CD4-positive, alpha-beta T cell (primary cell): ENCODE measurements at regions not wholly inside any gene's neighbourhood (a gene's known extent, or its start where the extent isn't known, plus 50 kb on each side); places are given as distances from the start of the nearest gene placed in this dataset.

ENCODE experiments used
- ATAC-seq: fragments of 200-7000 bp; cut with Tn5 transposase; one replicate; pipeline ENCODE4 v1.10.0; 2022; ENCODE audit warnings: mild to moderate bottlenecking; ENCODE audit not compliant: poor library complexity
- CTCF ChIA-PET: fragments of 350-600 bp; sonication (Branson Sonifier 250); formaldehyde crosslinking; loops from one replicate; lab custom pipeline; 2021; ENCODE audit warnings: antibody characterized with exemption, inconsistent platforms; lab: Charles Lee
- POLR2A ChIA-PET: fragments of 350-600 bp; sonication (Branson Sonifier 250); formaldehyde crosslinking; loops from one replicate; lab custom pipeline; 2021; ENCODE audit warnings: antibody characterized with exemption, inconsistent platforms; lab: Charles Lee
- DNase-seq, 14 experiments: peaks; one replicate each; pipeline ENCODE4 v3.0.0-alpha.2; 2013 to 2020; ENCODE audit warnings: mixed read lengths in 2 of 14
- H3K27ac ChIP-seq, 2 donors: one replicate each; pipeline versions ENCODE4 v1.5.1 to v1.7.0; 2013; ENCODE audit warnings: low read length in 2 of 2, low read depth in 1 of 2, mild to moderate bottlenecking in 1 of 2
- H3K27me3 ChIP-seq, 2 experiments: 1 replicate in 1 of 2; 2 replicates in 1 of 2; pipeline versions ENCODE4 v1.6.1 to v1.7.0; 2013; ENCODE audit warnings: low read length in 2 of 2, control low read depth in 1 of 2, mild to moderate bottlenecking in 1 of 2, moderate library complexity in 1 of 2; ENCODE audit not compliant: insufficient read depth in 2 of 2, control insufficient read depth in 1 of 2
- H3K36me3 ChIP-seq: one replicate; pipeline ENCODE4 v1.6.1; 2013; ENCODE audit warnings: low read length, control low read depth; ENCODE audit not compliant: insufficient read depth
- H3K4me1 ChIP-seq: one replicate; pipeline ENCODE4 v1.6.1; 2013; ENCODE audit warnings: low read length, control low read depth; ENCODE audit not compliant: insufficient read depth
- H3K4me3 ChIP-seq: one replicate; pipeline ENCODE4 v1.5.1; 2013; ENCODE audit warnings: mild to moderate bottlenecking, low read length, moderate library complexity
- H3K9me3 ChIP-seq, 2 experiments: 1 replicate in 1 of 2; 2 replicates in 1 of 2; pipeline versions ENCODE4 v1.6.1 to v1.7.0; 2013; ENCODE audit warnings: low read length in 2 of 2, mild to moderate bottlenecking in 2 of 2, control low read depth in 1 of 2, moderate library complexity in 1 of 2; ENCODE audit not compliant: control insufficient read depth in 1 of 2, insufficient read depth in 1 of 2
- H3K27ac Mint-ChIP-seq: one replicate; pipeline ENCODE4 v1.8.0; 2020; ENCODE audit warnings: mixed read lengths
- H3K27me3 Mint-ChIP-seq: one replicate; pipeline ENCODE4 v1.8.0; 2021; ENCODE audit warnings: mixed read lengths
- H3K36me3 Mint-ChIP-seq: one replicate; pipeline ENCODE4 v1.8.0; 2021; ENCODE audit warnings: low read depth, mixed read lengths
- H3K4me1 Mint-ChIP-seq: one replicate; pipeline ENCODE4 v1.8.0; 2021; ENCODE audit warnings: low read depth, mixed read lengths
- H3K4me3 Mint-ChIP-seq: one replicate; pipeline ENCODE4 v1.8.0; 2020; ENCODE audit warnings: mild to moderate bottlenecking, mixed read lengths
- H3K9me3 Mint-ChIP-seq: one replicate; pipeline ENCODE4 v1.8.0; 2020; ENCODE audit warnings: mixed read lengths
- CTCF ChIP-seq: fragments of 200-600 bp; IDR thresholded peaks from one replicate; pipeline ENCODE4 v1.8.0; 2022; ENCODE audit warnings: antibody characterized with exemption, mild to moderate bottlenecking
- intact Hi-C, 2 experiments: fragments of 100-400 bp; cut with DNase I in 1 of 2; cut with micrococcal nuclease in 1 of 2; formaldehyde crosslinking; loops; one replicate each; pipeline versions ENCODE4 v1.15.1 to v1.9.0; 2023 to 2025; cut with DNase I, micrococcal nuclease

DNA sequence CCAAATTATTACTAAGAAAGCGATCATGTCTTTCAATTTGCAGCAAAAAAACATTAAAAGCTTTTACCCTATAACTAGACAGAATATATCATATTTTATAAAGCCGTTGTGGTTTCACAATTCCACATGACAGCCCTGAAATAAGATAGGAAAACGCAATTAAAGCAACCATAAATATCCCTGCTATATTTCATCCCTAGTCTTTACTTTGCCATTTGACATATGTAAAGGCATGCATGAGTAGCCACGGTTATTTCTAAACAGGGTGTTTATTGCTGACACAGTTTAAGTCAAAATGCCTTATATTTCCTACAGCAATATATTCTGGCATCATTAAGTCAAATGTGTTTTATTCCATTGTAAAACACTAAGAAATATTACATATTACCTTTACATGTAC lies 239.9 kb downstream of the DSEL start:
- ChIA-PET POLR2A (no interaction called here), CTCF (no interaction called here)
- Histone ChIP-seq H3K4me3 (no peak overlapping the region), H3K27me3 (no peaks in the 10 kb centered on the region), H3K9me3 (no peaks in the 10 kb centered on the region), H3K4me1 (no peaks in the 10 kb centered on the region), H3K36me3 (no peaks in the 10 kb centered on the region), H3K27ac (no peak overlapping the region)
- Mint-ChIP-seq H3K27ac (no peak overlapping the region), H3K27me3 (peaks cover 6% of the 10 kb centered on the region), H3K4me3 (no peak overlapping the region), H3K4me1 (peaks cover 11% of the 10 kb centered on the region), H3K9me3 (no peaks in the 10 kb centered on the region), H3K36me3 (no peaks in the 10 kb centered on the region)
- ATAC-seq (no peak), DNase-seq (no peak)
- TF ChIP-seq CTCF, result no peak
- intact Hi-C loops, result no loop called here

DNA sequence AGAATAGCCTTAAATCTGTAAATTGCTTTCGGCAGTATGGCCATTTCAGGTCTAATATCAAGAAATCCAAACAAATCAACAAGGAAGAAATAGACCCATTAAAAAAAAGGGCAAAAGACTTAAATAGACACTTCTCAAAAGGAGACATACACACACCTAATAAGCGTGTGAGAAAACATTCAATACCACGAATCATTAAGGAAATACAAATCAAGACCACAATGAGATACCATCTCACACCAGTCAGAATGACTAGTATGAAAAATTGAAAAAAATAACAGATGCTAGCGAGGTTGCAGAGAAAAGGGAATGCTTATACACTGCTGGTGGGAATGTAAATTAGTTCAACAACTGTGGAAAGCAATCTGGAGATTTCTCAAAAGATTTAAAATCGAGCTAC lies 243.2 kb downstream of the DSEL start:
- intact Hi-C loops, result no loop called here
- Mint-ChIP-seq H3K27ac (no peak overlapping the region), H3K36me3 (no peaks in the 10 kb centered on the region), H3K27me3 (peaks cover 8% of the 10 kb centered on the region), H3K4me3 (no peak overlapping the region), H3K9me3 (no peaks in the 10 kb centered on the region), H3K4me1 (peaks cover 11% of the 10 kb centered on the region)
- Histone ChIP-seq H3K4me3 (no peak overlapping the region), H3K9me3 (no peaks in the 10 kb centered on the region), H3K27ac (no peak overlapping the region), H3K36me3 (no peaks in the 10 kb centered on the region), H3K4me1 (no peaks in the 10 kb centered on the region), H3K27me3 (no peaks in the 10 kb centered on the region)
- ATAC-seq (no peak), DNase-seq (no peak)
- ChIA-PET POLR2A (no interaction called here), CTCF (interaction anchor here (1.2 kb wide), 1 partner anchor 12 kb away, joined by 3 read pairs; no protein-coding TSS in a partner anchor)
- no peak for TF ChIP-seq CTCF

DNA sequence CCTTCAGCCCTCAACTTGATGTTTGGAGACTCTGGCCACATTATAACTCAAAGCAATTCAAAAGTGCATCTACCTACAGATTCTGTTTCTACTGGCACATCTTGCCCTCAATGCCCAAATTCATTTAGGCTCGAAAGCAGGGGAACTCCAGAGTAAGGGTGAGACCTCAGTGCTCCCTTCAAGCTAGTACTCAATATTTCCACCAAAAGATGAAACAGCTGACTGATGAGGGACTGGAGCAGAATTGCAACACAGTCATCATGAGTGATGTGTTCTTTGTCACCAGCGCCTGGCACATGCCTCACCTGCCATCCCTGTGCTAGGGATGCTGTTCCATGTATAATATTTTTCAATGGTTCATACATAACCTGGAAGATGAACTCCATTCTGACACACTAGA lies 247.3 kb downstream of the DSEL start:
- no peak overlapping the region for H3K27ac Mint-ChIP-seq
- Histone ChIP-seq H3K9me3 (no peaks in the 10 kb centered on the region), H3K4me1 (peaks cover 7% of the 10 kb centered on the region), H3K27me3 (no peaks in the 10 kb centered on the region), H3K27ac (no peak overlapping the region), H3K4me3 (no peak overlapping the region), H3K36me3 (no peaks in the 10 kb centered on the region)
- no peak for TF ChIP-seq CTCF
- H3K27me3 Mint-ChIP-seq, result peaks cover 8% of the 10 kb centered on the region
- H3K4me3 Mint-ChIP-seq, result no peak overlapping the region
- H3K9me3 Mint-ChIP-seq, result no peaks in the 10 kb centered on the region
- no peak for ATAC-seq
- CTCF ChIA-PET, result no interaction called here
- H3K36me3 Mint-ChIP-seq, result no peaks in the 10 kb centered on the region
- intact Hi-C loops, result no loop called here
- no peak for DNase-seq
- POLR2A ChIA-PET, result no interaction called here
- H3K4me1 Mint-ChIP-seq, result peaks cover 34% of the 10 kb centered on the region
